NB4 (cell line): ENCODE measurements at regions not wholly inside any gene's neighbourhood (a gene's known extent, or its start where the extent isn't known, plus 50 kb on each side); places are given as distances from the start of the nearest gene placed in this dataset.

ENCODE experiments used
- MYC ChIP-seq: IDR thresholded peaks from 2 replicates; pipeline ENCODE4 v1.6.1; 2011; ENCODE audit warnings: low read depth, low read length
- POLR2A ChIP-seq: IDR thresholded peaks from 2 replicates; pipeline ENCODE4 v1.6.1; 2011; ENCODE audit warnings: mild to moderate bottlenecking; ENCODE audit not compliant: insufficient read length; ENCODE audit errors: extremely low read depth
- TF ChIP-seq, protein P1 (sequence below): IDR thresholded peaks from one replicate; pipeline ENCODE4 v1.5.1; 2012; ENCODE audit warnings: low read depth, low read length
- TF ChIP-seq, protein P2 (sequence below): IDR thresholded peaks from 2 replicates; pipeline ENCODE4 v1.6.1; 2011; ENCODE audit warnings: low read depth, low read length

DNA sequence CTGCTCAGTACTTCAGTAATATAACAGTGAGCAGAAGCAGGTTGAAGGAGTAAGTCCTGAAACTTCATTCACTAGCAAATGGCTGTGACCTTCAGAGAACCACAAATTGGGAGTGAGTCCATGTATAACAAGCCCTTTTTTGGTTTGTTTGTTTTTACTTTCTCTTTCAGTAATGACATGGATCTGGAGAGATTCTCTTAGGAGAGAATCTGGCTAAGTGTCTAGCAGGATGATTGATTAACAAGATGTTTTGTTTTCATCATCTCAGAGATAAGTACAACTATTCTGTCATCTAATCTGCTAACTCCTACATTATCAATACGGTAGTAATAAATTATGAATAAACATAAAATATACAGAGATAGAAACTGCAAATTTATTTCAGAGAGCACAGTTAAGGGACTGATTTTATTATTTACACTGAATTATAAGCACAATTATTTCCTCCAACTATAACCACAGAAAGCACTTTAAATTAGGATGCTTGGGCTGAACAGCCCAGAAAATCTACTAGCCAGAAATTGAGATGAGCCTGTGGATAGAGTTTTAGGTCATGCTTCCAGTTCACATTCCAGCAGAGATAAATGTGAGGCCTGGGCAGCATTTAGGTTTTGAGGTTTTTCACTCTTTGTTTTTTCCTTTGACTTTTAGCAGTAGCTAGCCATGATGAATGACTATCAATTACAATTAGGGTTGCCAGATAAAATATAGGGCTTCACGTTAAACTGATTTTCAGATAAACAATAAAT lies 429.3 kb upstream of the FAT3 start:
- TF ChIP-seq, protein P1, sequence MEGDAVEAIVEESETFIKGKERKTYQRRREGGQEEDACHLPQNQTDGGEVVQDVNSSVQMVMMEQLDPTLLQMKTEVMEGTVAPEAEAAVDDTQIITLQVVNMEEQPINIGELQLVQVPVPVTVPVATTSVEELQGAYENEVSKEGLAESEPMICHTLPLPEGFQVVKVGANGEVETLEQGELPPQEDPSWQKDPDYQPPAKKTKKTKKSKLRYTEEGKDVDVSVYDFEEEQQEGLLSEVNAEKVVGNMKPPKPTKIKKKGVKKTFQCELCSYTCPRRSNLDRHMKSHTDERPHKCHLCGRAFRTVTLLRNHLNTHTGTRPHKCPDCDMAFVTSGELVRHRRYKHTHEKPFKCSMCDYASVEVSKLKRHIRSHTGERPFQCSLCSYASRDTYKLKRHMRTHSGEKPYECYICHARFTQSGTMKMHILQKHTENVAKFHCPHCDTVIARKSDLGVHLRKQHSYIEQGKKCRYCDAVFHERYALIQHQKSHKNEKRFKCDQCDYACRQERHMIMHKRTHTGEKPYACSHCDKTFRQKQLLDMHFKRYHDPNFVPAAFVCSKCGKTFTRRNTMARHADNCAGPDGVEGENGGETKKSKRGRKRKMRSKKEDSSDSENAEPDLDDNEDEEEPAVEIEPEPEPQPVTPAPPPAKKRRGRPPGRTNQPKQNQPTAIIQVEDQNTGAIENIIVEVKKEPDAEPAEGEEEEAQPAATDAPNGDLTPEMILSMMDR, result no peak
- TF ChIP-seq POLR2A, result no peak
- TF ChIP-seq, protein P2, sequence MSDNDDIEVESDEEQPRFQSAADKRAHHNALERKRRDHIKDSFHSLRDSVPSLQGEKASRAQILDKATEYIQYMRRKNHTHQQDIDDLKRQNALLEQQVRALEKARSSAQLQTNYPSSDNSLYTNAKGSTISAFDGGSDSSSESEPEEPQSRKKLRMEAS, result no peak
- TF ChIP-seq MYC, result no peak
